ENCODE measurements at regions not wholly inside any gene's neighbourhood (a gene's known extent, or its start where the extent isn't known, plus 50 kb on each side); places are given as distances from the start of the nearest gene placed in this dataset.

- TF ChIP-seq CTCF (IDR thresholded peaks at IDR 0.05; ENCODE audit: insufficient read depth, low read length, missing control alignments), result no peak
These were observed 266.7 kb downstream of the GPATCH2 start for GRCh38 chr1:217364220-217364619.

GRCh38 chr1:217363319-217363718 is 267.6 kb downstream of the GPATCH2 start:
- DNase-seq (ENCODE audit: low read depth, low spot score), result no peak
- no peak overlapping the region for H3K4me3 ChIP-seq (ENCODE audit: low read depth, low read length)
- no peak for TF ChIP-seq CTCF (IDR thresholded peaks at IDR 0.05; ENCODE audit: insufficient read depth, low read length, missing control alignments)
- ChIA-PET CTCF (no interaction called here), POLR2A (no interaction called here)

More at GRCh38 chr1:217364220-217364619, 266.7 kb downstream of the GPATCH2 start:
- no peak for DNase-seq (ENCODE audit: low read depth, low spot score)
- ChIA-PET CTCF (no interaction called here), POLR2A (no interaction called here)
- H3K4me3 ChIP-seq (ENCODE audit: low read depth, low read length), result no peak overlapping the region

GRCh38 chr1:217360510-217360909 is 270.4 kb downstream of the GPATCH2 start:
- CTCF ChIA-PET, result no interaction called here
- H3K4me3 ChIP-seq (ENCODE audit: low read depth, low read length), result no peak overlapping the region
- no peak for DNase-seq (ENCODE audit: low read depth, low spot score)
- no peak for TF ChIP-seq CTCF (IDR thresholded peaks at IDR 0.05; ENCODE audit: insufficient read depth, low read length, missing control alignments)
- POLR2A ChIA-PET, result interaction anchor here (0.6 kb wide), 1 partner anchor 893 kb away, joined by 3 read pairs; no protein-coding TSS in a partner anchor

- POLR2A ChIA-PET, result no interaction called here
- no peak for TF ChIP-seq CTCF (IDR thresholded peaks at IDR 0.05; ENCODE audit: insufficient read depth, low read length, missing control alignments)
- CTCF ChIA-PET, result no interaction called here
- no peak overlapping the region for H3K4me3 ChIP-seq (ENCODE audit: low read depth, low read length)
- DNase-seq (ENCODE audit: low read depth, low spot score), result no peak
These were observed 276.0 kb downstream of the GPATCH2 start for GRCh38 chr1:217354895-217355294.

GRCh38 chr1:217348960-217349664 is 281.8 kb downstream of the GPATCH2 start:
- CTCF ChIA-PET, result no interaction called here
- no peak overlapping the region for H3K4me3 ChIP-seq (ENCODE audit: low read depth, low read length)
- TF ChIP-seq CTCF (IDR thresholded peaks at IDR 0.05; ENCODE audit: insufficient read depth, low read length, missing control alignments), result no peak
- POLR2A ChIA-PET, result no interaction called here
- DNase-seq (ENCODE audit: low read depth, low spot score), result no peak

GRCh38 chr1:217344712-217345111 is 286.2 kb downstream of the GPATCH2 start:
- ChIA-PET POLR2A (no interaction called here), CTCF (no interaction called here)
- DNase-seq (ENCODE audit: low read depth, low spot score), result no peak
- H3K4me3 ChIP-seq (ENCODE audit: low read depth, low read length), result no peak overlapping the region
- TF ChIP-seq CTCF (IDR thresholded peaks at IDR 0.05; ENCODE audit: insufficient read depth, low read length, missing control alignments), result no peak
